Neutrophil (primary cell): ENCODE measurements at regions not wholly inside any gene's neighbourhood (a gene's known extent, or its start where the extent isn't known, plus 50 kb on each side); places are given as distances from the start of the nearest gene placed in this dataset.

ENCODE experiments used
- H3K27ac ChIP-seq: fragments of 200-600 bp; sonication (generic); 2 replicates; pipeline ENCODE4 v1.5.1; 2016; ENCODE audit warnings: mild to moderate bottlenecking, moderate library complexity
- H3K27me3 ChIP-seq: fragments of 200-600 bp; sonication (generic); 2 replicates; pipeline ENCODE4 v1.6.0; 2016; ENCODE audit warnings: mild to moderate bottlenecking
- H3K36me3 ChIP-seq: fragments of 200-600 bp; sonication (generic); 2 replicates; pipeline ENCODE4 v1.5.1; 2017
- H3K4me1 ChIP-seq, 2 experiments: fragments of 200-600 bp in 1 of 2; sonication (generic) in 1 of 2; 1 replicate in 1 of 2; 2 replicates in 1 of 2; pipeline versions ENCODE4 v1.5.1 to v1.6.1; 2013 to 2016; ENCODE audit warnings: low read depth in 1 of 2, low read length in 1 of 2, mild to moderate bottlenecking in 1 of 2, moderate library complexity in 1 of 2; ENCODE audit not compliant: control insufficient read depth in 1 of 2, insufficient read depth in 1 of 2
- H3K4me3 ChIP-seq, 2 experiments: fragments of 200-600 bp in 1 of 2; sonication (generic) in 1 of 2; 1 replicate in 1 of 2; 2 replicates in 1 of 2; pipeline ENCODE4 v1.5.1; 2013 to 2016; ENCODE audit warnings: low read depth in 1 of 2, low read length in 1 of 2, mild to moderate bottlenecking in 1 of 2, moderate library complexity in 1 of 2
- H3K9me3 ChIP-seq: fragments of 200-600 bp; sonication (generic); 2 replicates; pipeline ENCODE4 v1.5.1; 2016
- TF ChIP-seq, protein P1 (sequence below): fragments of 200-600 bp; sonication (generic); IDR thresholded peaks from 2 replicates; pipeline ENCODE4 v1.5.1; 2016; ENCODE audit warnings: antibody characterized with exemption

DNA sequence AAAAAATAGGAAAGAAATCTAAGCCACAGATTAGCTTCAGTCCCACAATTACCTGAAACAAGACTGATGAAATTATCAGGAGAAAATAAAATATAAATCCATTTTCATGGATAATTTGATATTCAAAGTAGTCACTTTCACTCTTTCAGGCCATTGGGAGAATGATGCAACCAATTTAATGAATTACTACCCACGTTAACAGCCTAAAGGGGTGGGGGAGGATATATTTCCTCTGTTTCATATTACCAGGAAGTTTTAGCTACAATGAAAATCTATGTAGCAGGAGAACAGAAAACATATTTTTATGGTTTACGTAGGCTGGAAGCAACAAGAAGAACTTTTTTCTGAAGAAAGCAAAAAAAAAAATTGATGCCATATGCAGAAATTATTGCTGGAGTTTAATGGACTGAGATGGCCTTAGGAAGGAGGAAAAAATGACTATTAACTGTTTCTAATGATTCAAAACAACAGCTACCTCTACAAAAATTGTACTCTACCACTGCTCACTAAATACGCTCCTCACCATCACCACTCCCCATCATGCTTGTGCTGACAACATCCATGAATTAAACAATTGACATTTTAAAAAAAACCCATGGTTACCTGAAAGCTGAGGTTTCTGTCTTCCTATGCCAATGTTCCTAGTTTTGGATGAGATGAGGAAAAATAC is 100.9 kb downstream of the CXXC4 start:
- Histone ChIP-seq H3K27ac (no peak overlapping the region), H3K9me3 (no peaks in the 10 kb centered on the region), H3K4me1 (no peaks in the 10 kb centered on the region), H3K4me3 (no peak overlapping the region), H3K36me3 (no peaks in the 10 kb centered on the region), H3K27me3 (no peaks in the 10 kb centered on the region)
- TF ChIP-seq, protein P1, sequence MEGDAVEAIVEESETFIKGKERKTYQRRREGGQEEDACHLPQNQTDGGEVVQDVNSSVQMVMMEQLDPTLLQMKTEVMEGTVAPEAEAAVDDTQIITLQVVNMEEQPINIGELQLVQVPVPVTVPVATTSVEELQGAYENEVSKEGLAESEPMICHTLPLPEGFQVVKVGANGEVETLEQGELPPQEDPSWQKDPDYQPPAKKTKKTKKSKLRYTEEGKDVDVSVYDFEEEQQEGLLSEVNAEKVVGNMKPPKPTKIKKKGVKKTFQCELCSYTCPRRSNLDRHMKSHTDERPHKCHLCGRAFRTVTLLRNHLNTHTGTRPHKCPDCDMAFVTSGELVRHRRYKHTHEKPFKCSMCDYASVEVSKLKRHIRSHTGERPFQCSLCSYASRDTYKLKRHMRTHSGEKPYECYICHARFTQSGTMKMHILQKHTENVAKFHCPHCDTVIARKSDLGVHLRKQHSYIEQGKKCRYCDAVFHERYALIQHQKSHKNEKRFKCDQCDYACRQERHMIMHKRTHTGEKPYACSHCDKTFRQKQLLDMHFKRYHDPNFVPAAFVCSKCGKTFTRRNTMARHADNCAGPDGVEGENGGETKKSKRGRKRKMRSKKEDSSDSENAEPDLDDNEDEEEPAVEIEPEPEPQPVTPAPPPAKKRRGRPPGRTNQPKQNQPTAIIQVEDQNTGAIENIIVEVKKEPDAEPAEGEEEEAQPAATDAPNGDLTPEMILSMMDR, result no peak

DNA sequence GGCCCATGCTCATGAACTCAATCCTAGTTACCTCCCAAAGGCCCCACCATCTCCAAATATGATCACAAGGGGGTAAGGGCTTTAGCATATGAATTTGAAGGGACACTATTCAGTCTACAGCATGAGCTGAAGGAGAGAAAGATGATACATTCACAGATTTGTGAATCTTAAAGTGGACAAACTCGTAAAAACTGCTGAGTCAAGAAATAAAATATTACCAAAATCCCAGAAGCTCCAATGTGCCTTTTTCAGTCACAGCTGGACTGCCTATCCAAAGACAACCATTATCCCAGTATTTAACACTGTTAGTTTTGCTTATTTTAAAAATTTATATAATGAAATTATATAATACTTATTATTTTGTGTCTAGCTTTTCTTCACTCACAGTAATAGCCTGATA is 109.0 kb downstream of the CXXC4 start:
- TF ChIP-seq, protein P1, result no peak
- no peaks in the 10 kb centered on the region for H3K9me3 ChIP-seq
- H3K4me1 ChIP-seq, result no peaks in the 10 kb centered on the region
- no peaks in the 10 kb centered on the region for H3K36me3 ChIP-seq
- H3K4me3 ChIP-seq, result no peak overlapping the region
- no peak overlapping the region for H3K27ac ChIP-seq
- H3K27me3 ChIP-seq, result no peaks in the 10 kb centered on the region

DNA sequence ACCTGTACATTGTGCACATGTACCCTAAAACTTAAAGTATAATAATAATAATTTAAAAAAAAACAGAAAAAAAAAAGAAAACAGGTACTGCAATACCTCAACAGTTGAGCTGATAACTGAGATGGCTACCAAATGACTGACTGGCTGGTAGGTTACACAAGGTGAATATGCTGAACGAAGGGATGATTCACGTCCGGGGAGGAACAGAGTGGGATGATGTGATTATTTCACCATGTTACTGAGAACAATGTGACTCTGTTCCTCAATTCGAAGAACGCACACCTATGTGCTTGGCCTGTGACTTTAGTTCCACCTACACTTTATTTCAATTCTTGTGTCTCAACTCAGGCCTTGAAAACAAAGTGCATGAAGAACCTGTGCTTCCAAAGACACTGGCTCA is 111.7 kb downstream of the CXXC4 start:
- TF ChIP-seq, protein P1, result no peak
- Histone ChIP-seq H3K27ac (no peak overlapping the region), H3K9me3 (no peaks in the 10 kb centered on the region), H3K4me1 (no peaks in the 10 kb centered on the region), H3K27me3 (no peaks in the 10 kb centered on the region), H3K4me3 (no peak overlapping the region), H3K36me3 (no peaks in the 10 kb centered on the region)

DNA sequence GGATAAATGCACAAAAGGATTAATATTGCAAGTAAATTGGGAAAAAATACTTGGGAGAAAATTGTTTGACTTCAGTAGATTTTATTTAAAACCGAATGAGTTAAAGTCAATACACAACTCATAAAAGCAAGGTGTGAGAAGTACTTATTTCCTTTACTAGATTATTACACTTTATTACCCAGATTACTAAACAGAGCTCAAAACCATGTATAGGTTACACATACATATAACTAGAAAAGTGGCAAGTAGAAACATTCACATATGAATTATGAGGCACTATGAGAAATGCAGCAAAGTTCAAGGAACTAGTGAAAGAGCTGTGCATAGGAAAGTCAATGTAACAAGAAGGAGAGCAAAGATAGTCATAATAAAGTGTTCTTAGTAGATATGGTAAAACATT is 113.0 kb downstream of the CXXC4 start:
- no peaks in the 10 kb centered on the region for H3K27me3 ChIP-seq
- H3K27ac ChIP-seq, result no peak overlapping the region
- H3K4me1 ChIP-seq, result no peaks in the 10 kb centered on the region
- no peaks in the 10 kb centered on the region for H3K9me3 ChIP-seq
- no peak overlapping the region for H3K4me3 ChIP-seq
- TF ChIP-seq, protein P1, result no peak
- H3K36me3 ChIP-seq, result no peaks in the 10 kb centered on the region

DNA sequence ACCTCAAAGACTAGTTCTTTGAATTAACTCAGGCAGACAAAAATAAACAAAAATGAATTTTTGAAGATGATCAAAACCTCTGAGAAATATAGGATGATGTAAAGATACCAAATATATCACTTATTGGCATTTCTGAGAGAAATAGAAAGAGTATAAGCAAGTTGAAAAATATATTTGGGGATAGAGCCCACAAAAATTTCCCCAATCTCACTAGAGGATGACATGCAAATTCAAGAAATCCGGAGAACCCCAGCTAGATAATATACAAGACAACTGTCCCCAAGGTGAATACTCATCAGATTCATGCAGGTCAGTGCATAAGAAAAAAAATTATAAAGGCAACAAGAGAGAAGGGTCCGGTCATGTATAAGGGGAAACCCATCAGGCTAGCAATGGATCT is 129.1 kb downstream of the CXXC4 start:
- no peaks in the 10 kb centered on the region for H3K27me3 ChIP-seq
- H3K9me3 ChIP-seq, result no peaks in the 10 kb centered on the region
- TF ChIP-seq, protein P1, result no peak
- H3K36me3 ChIP-seq, result no peaks in the 10 kb centered on the region
- no peaks in the 10 kb centered on the region for H3K4me1 ChIP-seq
- no peak overlapping the region for H3K4me3 ChIP-seq
- no peak overlapping the region for H3K27ac ChIP-seq
